ENCODE measurements at regions not wholly inside any gene's neighbourhood (a gene's known extent, or its start where the extent isn't known, plus 50 kb on each side); places are given as distances from the start of the nearest gene placed in this dataset.
"Not testable (repeated sequence)": the region's sequence is repeated elsewhere in the genome, so short reads cannot be mapped to it uniquely, and the experiment has no call there.

GRCh38 chr22:48078825-48079224, 1316.4 kb downstream of the TBC1D22A start:
- no peak for DNase-seq

GRCh38 chr22:48077699-48078098, 1315.2 kb downstream of the TBC1D22A start:
- no peak for DNase-seq

DNA sequence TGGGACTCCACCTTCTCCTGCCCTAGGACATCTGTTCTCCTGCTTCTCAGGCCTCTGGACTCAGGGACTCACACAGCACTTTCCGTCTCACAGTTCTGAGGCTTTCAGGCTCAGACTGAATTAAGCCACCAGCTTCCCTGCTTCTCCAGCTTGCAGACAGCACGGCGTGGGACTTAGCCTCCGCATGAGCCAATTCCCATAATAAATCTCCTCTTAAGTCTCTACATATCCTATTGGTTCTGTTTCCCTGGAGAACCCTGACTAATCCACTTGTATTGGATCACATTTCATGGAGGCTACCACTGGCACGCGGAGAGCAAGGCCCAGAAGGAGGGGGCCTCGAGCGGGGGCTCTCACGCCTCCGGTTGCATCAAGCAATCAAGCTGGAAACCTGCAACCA, 1313.6 kb downstream of the TBC1D22A start:
- DNase-seq: no peak

GRCh38 chr22:48075604-48076003, 1313.2 kb downstream of the TBC1D22A start:
- DNase-seq: no peak

- DNase-seq: no peak
These were observed 1310.3 kb downstream of the TBC1D22A start for GRCh38 chr22:48072777-48073176.

DNA sequence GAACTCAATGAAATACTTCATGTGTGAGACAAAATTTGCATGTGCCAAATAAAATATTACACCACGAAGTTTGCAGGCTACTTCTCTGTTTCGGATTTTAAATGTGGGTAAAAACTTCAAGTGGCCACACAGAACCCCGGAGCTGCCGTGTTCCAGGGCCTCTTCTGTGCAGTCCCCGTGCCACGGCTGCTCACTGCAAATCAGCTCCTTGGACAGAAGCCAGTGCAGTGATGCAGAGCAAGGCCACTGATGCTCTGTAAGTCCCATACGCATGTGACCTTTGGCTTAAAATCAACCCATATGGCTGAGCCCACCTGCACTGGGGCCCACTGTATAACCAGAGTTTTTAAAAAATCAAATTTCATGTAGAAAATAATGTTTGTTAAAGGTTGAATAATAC, 1309.4 kb downstream of the TBC1D22A start:
- DNase-seq: no peak

- no peak for DNase-seq
These were observed 1308.9 kb downstream of the TBC1D22A start for GRCh38 chr22:48071305-48071704.

GRCh38 chr22:48070760-48071159, 1308.3 kb downstream of the TBC1D22A start:
- DNase-seq: no peak

DNA sequence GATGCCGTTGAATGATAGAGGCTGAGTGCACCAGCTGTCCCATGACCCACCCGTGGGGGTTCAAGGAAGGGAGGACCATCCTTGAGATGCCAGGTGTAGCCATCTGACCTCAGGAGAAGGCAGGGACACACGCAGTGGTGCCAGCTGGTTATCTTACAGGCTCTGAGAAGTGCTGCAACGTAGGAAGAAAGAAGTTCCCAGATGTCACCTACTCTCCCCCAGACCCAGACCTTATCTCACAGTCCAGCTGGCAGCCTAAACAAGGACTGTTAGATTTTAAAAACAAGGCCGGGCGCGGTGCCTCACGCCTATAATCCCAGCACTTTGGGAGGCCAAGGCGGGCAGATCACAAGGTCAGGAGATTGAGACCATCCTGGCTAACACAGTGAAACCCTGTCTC, 1307.6 kb downstream of the TBC1D22A start:
- no peak for DNase-seq

GRCh38 chr22:48069256-48069655, 1306.8 kb downstream of the TBC1D22A start:
- DNase-seq: no peak

- no peak for DNase-seq
These were observed 1306.0 kb downstream of the TBC1D22A start for GRCh38 chr22:48068323-48068885.

GRCh38 chr22:48065892-48066291, 1303.4 kb downstream of the TBC1D22A start:
- no peak for DNase-seq

DNA sequence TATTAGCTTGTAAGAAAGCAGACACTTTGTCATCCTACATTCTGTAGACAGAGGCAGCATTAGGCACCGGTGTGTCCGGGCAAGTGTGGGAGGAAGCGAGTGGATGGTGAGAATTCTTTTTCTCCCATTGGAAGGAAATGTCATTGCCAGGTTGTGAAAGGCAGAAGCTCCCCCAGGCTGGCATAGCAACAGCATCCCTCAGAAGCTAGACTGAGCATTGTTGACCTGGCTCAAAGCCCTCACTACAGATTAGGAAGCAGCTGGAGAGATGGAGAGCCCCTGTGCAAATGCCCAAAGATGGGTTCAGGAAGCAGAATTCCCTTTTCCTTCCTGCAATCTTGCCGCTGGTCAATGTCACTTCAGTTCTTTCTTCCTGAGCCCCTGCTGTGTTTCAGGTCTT, 1299.3 kb downstream of the TBC1D22A start:
- DNase-seq: no peak

GRCh38 chr22:48060266-48060665, 1297.8 kb downstream of the TBC1D22A start:
- no peak for DNase-seq

DNA sequence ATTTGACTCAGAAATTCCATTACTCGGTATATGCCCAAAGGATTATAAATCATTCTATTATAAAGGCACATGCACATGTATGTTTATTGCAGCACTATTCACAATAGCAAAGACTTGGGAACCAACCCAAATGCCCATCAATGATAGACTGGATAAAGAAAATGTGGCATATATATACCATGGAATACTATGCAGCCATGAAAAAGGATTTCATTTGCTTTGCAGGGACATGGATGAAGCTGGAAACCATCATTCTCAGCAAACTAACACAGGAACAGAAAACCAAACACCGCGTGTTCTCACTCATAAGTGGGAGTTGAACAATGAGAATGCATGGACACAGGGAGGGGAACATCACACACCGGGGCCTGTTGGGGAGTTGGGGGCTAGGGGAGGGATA, 1297.1 kb downstream of the TBC1D22A start:
- not testable (repeated sequence) for DNase-seq

GRCh38 chr22:48057116-48057835, 1294.8 kb downstream of the TBC1D22A start:
- DNase-seq: no peak

DNA sequence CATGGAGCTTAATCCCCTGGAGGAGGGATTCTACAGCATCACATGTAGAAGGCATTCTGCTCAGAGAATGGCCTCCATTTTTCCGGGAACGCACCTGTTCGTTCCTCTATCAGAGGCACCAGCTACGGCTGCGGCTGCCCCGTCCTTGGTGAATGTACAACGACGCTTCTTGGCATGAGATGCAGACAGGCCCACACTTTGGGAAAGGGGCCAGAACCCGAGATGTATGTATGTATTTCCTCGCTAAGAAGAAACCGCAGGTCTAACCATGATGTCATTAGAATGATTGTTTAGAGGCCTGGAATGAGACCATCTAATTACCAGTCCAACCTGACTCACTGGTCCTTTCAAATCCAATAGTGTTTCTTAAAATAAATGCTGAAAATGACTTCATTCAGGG, 1293.4 kb downstream of the TBC1D22A start:
- no peak for DNase-seq

DNA sequence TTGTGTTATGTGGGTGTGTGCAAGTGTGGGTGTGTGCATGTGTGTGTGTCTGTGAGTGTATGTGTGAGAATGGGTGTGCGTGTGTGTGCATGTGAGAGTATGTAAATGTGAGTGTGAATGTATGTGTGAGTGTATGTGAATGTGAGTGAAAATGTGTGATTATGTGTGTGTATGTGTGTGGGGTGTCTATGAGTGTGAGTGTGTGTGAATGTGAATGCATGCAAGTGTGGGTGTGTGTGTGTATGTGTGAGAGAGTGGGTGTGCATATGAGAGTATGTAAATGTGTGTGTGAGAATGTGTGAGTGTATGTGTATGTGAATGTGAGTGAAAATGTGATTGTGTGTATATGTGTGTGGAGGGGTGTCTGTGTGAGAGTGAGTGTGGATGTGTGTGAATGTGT, 1292.7 kb downstream of the TBC1D22A start:
- no peak for DNase-seq

- no peak for DNase-seq
These were observed 1292.1 kb downstream of the TBC1D22A start for GRCh38 chr22:48054596-48054995.

DNA sequence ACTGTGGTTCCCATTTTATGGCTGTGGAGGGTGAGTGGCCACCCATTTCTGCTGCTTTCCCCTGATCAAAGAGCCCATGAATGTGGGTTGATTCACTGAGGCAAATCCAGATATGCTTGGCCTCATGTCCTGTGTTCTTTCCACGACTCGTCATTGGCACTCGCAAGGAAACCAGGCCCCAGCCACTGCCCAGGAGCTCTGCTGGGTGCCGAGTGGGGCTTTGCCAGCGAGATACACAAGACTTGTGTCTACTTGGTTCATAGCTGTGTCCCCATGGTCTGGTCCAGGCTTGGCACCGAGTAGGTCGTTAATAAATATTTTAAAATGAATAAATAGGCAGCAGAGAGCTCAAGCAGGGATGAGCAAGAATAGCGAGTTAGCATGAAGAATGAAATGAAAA, 1291.5 kb downstream of the TBC1D22A start:
- DNase-seq: no peak

GRCh38 chr22:48053486-48053885, 1291.0 kb downstream of the TBC1D22A start:
- no peak for DNase-seq

DNA sequence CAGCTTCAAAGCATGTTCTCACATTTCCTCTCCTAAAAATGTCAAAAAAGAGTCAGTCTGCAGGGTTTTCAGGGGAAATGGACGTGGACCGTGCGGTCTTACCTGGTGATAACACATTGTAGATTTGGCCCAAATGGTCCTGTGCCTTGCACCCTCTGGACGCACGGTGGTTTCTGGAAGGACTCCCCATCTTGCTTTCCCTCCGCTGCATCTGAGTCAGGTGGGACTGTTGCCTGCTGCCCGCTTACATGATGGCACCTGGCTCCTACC, 1290.1 kb downstream of the TBC1D22A start:
- DNase-seq: no peak

- no peak for DNase-seq
These were observed 1289.6 kb downstream of the TBC1D22A start for GRCh38 chr22:48051796-48052620.

- no peak for DNase-seq
These were observed 1288.4 kb downstream of the TBC1D22A start for GRCh38 chr22:48050836-48051235.
